ENCODE measurements at regions not wholly inside any gene's neighbourhood (a gene's known extent, or its start where the extent isn't known, plus 50 kb on each side); places are given as distances from the start of the nearest gene placed in this dataset.

DNA sequence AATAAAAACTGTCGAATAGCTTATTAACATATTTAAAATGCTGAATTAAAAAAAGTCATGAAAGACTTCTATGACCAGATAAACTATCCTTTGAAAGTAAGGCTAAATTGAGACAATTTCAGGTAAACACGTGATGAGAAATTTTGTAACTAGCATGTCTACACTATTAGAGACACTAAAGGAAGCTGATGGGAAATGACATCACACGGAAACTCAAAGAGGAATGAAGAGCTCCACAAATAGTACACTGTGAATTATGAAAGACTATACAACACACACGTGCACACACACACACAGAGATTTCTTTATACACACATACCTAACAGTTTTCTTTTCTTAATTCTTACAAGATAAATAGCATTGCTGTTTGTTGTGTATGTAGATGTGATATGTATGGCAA, 70.9 kb upstream of the PLA2G4A start:
- no peak overlapping the region for H3K4me3 ChIP-seq (ENCODE audit: low read depth, low read length)
- DNase-seq (ENCODE audit: low read depth): no peak
- no peak for TF ChIP-seq MYC (IDR thresholded peaks at IDR 0.05; ENCODE audit: low read depth, low read length)
- TF ChIP-seq, protein P1, sequence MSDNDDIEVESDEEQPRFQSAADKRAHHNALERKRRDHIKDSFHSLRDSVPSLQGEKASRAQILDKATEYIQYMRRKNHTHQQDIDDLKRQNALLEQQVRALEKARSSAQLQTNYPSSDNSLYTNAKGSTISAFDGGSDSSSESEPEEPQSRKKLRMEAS (IDR thresholded peaks at IDR 0.05; ENCODE audit: low read depth, low read length): no peak
- no peak for TF ChIP-seq POLR2A (IDR thresholded peaks at IDR 0.05; ENCODE audit: extremely low read depth, insufficient read length)
- TF ChIP-seq, protein P2, sequence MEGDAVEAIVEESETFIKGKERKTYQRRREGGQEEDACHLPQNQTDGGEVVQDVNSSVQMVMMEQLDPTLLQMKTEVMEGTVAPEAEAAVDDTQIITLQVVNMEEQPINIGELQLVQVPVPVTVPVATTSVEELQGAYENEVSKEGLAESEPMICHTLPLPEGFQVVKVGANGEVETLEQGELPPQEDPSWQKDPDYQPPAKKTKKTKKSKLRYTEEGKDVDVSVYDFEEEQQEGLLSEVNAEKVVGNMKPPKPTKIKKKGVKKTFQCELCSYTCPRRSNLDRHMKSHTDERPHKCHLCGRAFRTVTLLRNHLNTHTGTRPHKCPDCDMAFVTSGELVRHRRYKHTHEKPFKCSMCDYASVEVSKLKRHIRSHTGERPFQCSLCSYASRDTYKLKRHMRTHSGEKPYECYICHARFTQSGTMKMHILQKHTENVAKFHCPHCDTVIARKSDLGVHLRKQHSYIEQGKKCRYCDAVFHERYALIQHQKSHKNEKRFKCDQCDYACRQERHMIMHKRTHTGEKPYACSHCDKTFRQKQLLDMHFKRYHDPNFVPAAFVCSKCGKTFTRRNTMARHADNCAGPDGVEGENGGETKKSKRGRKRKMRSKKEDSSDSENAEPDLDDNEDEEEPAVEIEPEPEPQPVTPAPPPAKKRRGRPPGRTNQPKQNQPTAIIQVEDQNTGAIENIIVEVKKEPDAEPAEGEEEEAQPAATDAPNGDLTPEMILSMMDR (IDR thresholded peaks at IDR 0.05; ENCODE audit: low read depth, low read length): no peak

DNA sequence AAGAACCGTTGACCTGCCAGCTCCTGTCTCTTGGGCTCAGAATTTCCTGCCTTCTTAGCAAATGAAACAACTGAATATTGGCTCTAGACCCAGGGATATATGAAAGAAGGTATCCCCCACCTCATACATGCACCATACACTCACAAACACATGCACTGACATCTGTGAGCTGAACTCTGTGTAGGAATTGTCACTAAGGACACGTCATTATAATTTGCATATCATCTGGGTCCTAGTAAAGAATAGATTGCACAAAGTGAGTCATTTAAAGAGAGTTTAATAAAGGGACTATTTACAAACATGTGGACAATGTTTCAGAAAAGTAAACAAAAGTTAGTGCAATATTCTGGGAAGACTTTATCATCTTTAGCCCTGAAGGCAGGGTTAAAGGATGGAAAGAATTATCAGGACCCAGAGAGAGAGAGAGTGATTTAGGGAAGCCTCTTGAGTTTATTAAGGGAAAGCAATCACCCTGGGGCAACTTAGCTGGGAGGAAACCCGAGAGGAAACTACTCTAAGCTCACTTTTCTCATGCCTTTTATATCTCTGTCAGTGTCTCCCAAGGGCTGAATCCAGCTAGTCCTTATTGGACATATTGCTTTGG, 74.1 kb upstream of the PLA2G4A start:
- no peak for DNase-seq (ENCODE audit: low read depth)
- no peak for TF ChIP-seq MYC (IDR thresholded peaks at IDR 0.05; ENCODE audit: low read depth, low read length)
- TF ChIP-seq, protein P2 (IDR thresholded peaks at IDR 0.05; ENCODE audit: low read depth, low read length): no peak
- TF ChIP-seq, protein P1 (IDR thresholded peaks at IDR 0.05; ENCODE audit: low read depth, low read length): no peak
- no peak for TF ChIP-seq POLR2A (IDR thresholded peaks at IDR 0.05; ENCODE audit: extremely low read depth, insufficient read length)
- H3K4me3 ChIP-seq (ENCODE audit: low read depth, low read length): no peak overlapping the region

DNA sequence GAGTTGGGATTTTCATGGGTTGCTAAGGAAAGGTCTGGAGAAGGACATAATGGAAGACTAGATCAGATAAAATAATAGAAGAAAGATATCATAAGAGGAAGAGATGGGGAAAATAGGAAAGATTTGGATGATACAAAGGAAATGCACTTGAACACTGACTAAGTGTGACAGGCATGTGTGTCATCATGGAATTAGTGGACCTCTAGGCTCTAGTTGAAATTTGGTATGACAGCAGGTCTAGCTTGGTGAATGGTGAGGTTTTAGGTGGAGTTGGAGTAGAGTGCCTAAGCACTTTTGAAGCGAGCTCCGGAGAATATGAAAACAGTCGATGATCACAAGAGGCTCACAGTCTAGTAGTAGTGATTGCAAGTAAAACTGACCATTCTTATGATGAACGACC, 73.0 kb upstream of the PTGS2 start:
- TF ChIP-seq POLR2A (IDR thresholded peaks at IDR 0.05; ENCODE audit: extremely low read depth, insufficient read length): no peak
- TF ChIP-seq MYC (IDR thresholded peaks at IDR 0.05; ENCODE audit: low read depth, low read length): no peak
- TF ChIP-seq, protein P2 (IDR thresholded peaks at IDR 0.05; ENCODE audit: low read depth, low read length): no peak
- TF ChIP-seq, protein P1 (IDR thresholded peaks at IDR 0.05; ENCODE audit: low read depth, low read length): no peak
- no peak overlapping the region for H3K4me3 ChIP-seq (ENCODE audit: low read depth, low read length)
- DNase-seq (ENCODE audit: low read depth): no peak

DNA sequence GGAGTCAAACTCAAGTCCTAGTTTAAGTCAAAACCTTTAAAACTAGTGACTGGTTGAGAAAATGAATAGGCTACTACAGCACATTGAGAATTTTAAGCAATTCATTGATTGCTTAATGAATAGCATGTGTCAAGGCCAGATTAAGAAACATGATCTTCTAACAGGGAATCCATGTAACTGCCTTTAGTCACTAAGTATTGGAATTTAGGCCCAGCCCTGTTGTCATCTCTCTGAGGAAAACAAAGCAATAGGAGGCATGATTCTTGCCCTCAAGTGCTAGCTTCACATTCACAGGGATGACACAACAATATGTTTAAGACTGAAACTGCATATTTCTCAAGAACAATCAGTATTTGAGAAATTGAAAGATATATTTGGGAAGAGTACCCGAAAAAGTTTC, 70.0 kb upstream of the PTGS2 start:
- TF ChIP-seq, protein P2 (IDR thresholded peaks at IDR 0.05; ENCODE audit: low read depth, low read length): no peak
- TF ChIP-seq POLR2A (IDR thresholded peaks at IDR 0.05; ENCODE audit: extremely low read depth, insufficient read length) (no peak), MYC (IDR thresholded peaks at IDR 0.05; ENCODE audit: low read depth, low read length) (no peak)
- TF ChIP-seq, protein P1 (IDR thresholded peaks at IDR 0.05; ENCODE audit: low read depth, low read length): no peak
- DNase-seq (ENCODE audit: low read depth): no peak
- no peak overlapping the region for H3K4me3 ChIP-seq (ENCODE audit: low read depth, low read length)

DNA sequence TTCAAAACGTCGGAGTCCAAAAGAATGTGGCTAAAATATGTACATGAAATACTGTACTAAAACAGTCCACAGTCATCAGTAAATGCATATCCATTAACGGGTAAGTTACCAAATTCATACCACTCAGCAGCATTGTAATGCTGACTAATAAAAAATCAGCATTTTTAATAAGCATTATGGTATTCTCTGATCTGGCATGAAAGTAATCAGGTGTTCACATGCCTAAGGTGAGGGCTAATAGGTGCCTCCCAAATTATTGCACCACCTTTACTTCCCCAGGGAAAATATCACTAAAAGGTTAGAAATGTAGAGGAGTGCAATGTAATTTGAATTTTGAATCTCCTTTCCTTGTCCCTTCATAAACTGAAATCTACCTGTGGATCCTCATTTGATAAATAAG, 69.6 kb upstream of the PTGS2 start:
- no peak overlapping the region for H3K4me3 ChIP-seq (ENCODE audit: low read depth, low read length)
- DNase-seq (ENCODE audit: low read depth): no peak
- TF ChIP-seq, protein P1 (IDR thresholded peaks at IDR 0.05; ENCODE audit: low read depth, low read length): no peak
- TF ChIP-seq POLR2A (IDR thresholded peaks at IDR 0.05; ENCODE audit: extremely low read depth, insufficient read length) (no peak), MYC (IDR thresholded peaks at IDR 0.05; ENCODE audit: low read depth, low read length) (no peak)
- TF ChIP-seq, protein P2 (IDR thresholded peaks at IDR 0.05; ENCODE audit: low read depth, low read length): no peak
